ENCODE measurements at regions not wholly inside any gene's neighbourhood (a gene's known extent, or its start where the extent isn't known, plus 50 kb on each side); places are given as distances from the start of the nearest gene placed in this dataset.
A peak's percentile ranks its signal among the peaks of the same experiment; 100 is the strongest.

- Histone ChIP-seq H3K9me3 (no peaks in the 10 kb centered on the region), H3K4me1 (no peaks in the 10 kb centered on the region), H3K4me3 (no peak overlapping the region), H3K27me3 (no peaks in the 10 kb centered on the region), H3K36me3 (replicated peaks in 1 of 2; ENCODE audit: insufficient read depth in 1 of 2, low read depth in 2 of 2) (no peaks in the 10 kb centered on the region), H3K27ac (no peak overlapping the region)
- no peak for DNase-seq
- intact Hi-C loops (cut with DNase I): no loop called here
- 59 to 71% methylated on average over 1 of the region's 1 CpG for WGBS, 2 donors
- no peak for TF ChIP-seq CTCF (IDR thresholded peaks at IDR 0.05)
- no peak for TF ChIP-seq POLR2A (IDR thresholded peaks at IDR 0.05)
- no peak for ATAC-seq
Measured at GRCh38 chr1:88070956-88071355, 613.1 kb upstream of the PKN2 start.

DNA sequence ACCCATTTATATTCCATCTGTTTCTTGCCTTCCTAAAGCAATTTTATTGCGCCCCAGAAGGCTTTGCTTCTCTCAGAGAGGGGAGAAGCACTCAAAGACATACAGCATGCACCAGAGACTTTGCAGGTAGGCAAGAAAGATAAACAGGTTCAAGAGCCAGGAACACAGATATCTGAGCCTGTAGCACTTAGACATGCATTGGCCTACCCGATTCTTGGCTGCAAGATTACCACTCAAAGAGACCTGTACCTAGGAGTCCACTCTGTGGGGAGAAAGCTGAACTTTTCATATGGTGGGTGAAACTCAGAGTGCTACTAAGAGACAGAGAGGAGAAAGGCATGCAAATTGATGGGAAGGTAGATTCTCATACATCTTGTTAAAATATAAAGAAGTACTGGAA lies 609.4 kb upstream of the PKN2 start:
- H3K4me1 ChIP-seq: no peaks in the 10 kb centered on the region
- TF ChIP-seq CTCF (IDR thresholded peaks at IDR 0.05): no peak
- TF ChIP-seq POLR2A (IDR thresholded peaks at IDR 0.05): no peak
- ATAC-seq (no peak), DNase-seq (no peak)
- 80 to 91% methylated on average over 2 of the region's 2 CpGs for WGBS, 2 donors
- H3K4me3 ChIP-seq: no peak overlapping the region
- intact Hi-C loops (cut with DNase I): no loop called here
- H3K27ac ChIP-seq: no peak overlapping the region
- H3K9me3 ChIP-seq: no peaks in the 10 kb centered on the region
- H3K27me3 ChIP-seq: no peaks in the 10 kb centered on the region
- H3K36me3 ChIP-seq (replicated peaks in 1 of 2; ENCODE audit: insufficient read depth in 1 of 2, low read depth in 2 of 2): no peaks in the 10 kb centered on the region

- Histone ChIP-seq H3K9me3 (no peaks in the 10 kb centered on the region), H3K27ac (no peak overlapping the region), H3K4me1 (no peaks in the 10 kb centered on the region), H3K4me3 (no peak overlapping the region), H3K27me3 (no peaks in the 10 kb centered on the region), H3K36me3 (replicated peaks in 1 of 2; ENCODE audit: insufficient read depth in 1 of 2, low read depth in 2 of 2) (no peaks in the 10 kb centered on the region)
- WGBS, 2 donors: 64 to 70% methylated on average over 1 of the region's 1 CpG
- TF ChIP-seq CTCF (IDR thresholded peaks at IDR 0.05) (no peak), POLR2A (IDR thresholded peaks at IDR 0.05) (no peak)
- no peak for DNase-seq
- intact Hi-C loops (cut with DNase I): no loop called here
- no peak for ATAC-seq
Measured at GRCh38 chr1:88075813-88076212, 608.3 kb upstream of the PKN2 start.

GRCh38 chr1:88079036-88079435 lies 605.0 kb upstream of the PKN2 start:
- intact Hi-C loops (cut with DNase I): no loop called here
- TF ChIP-seq CTCF (IDR thresholded peaks at IDR 0.05) (peak in 1 of 7 experiments; percentile 19), POLR2A (IDR thresholded peaks at IDR 0.05) (no peak)
- H3K27ac ChIP-seq: no peak overlapping the region
- H3K27me3 ChIP-seq: no peaks in the 10 kb centered on the region
- H3K4me1 ChIP-seq: no peaks in the 10 kb centered on the region
- ATAC-seq (no peak), DNase-seq (no peak)
- no peaks in the 10 kb centered on the region for H3K9me3 ChIP-seq
- no peak overlapping the region for H3K4me3 ChIP-seq
- H3K36me3 ChIP-seq (replicated peaks in 1 of 2; ENCODE audit: insufficient read depth in 1 of 2, low read depth in 2 of 2): no peaks in the 10 kb centered on the region
- 65 to 94% methylated on average over 1 of the region's 1 CpG for WGBS, 2 donors

DNA sequence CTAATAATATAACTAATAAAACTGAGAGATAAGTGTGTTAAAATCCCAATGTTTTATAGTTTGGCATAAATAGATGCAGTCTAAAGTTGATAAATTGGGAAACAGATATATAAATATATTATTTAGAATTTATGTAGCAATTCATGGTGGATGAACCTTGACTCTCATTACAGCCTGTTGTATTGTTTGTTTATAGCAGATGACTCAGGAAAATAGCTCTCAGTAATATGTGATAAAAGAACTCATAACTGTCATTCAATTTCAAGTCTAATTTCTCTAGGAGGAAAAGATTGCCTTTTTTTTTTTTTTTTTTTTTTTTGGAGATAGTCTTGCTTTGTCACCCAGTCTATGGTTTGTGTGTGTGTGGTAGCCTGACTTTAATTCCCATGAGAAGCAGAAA lies 603.2 kb upstream of the PKN2 start:
- no peak for ATAC-seq
- TF ChIP-seq POLR2A (IDR thresholded peaks at IDR 0.05): no peak
- TF ChIP-seq CTCF (IDR thresholded peaks at IDR 0.05): no peak
- no peaks in the 10 kb centered on the region for H3K4me1 ChIP-seq
- no peak for DNase-seq
- no peaks in the 10 kb centered on the region for H3K27me3 ChIP-seq
- H3K9me3 ChIP-seq: no peaks in the 10 kb centered on the region
- intact Hi-C loops (cut with DNase I): no loop called here
- no peaks in the 10 kb centered on the region for H3K36me3 ChIP-seq (replicated peaks in 1 of 2; ENCODE audit: insufficient read depth in 1 of 2, low read depth in 2 of 2)
- H3K4me3 ChIP-seq: no peak overlapping the region
- no peak overlapping the region for H3K27ac ChIP-seq

Measured in body of pancreas (tissue), 4 donors.